Choroid plexus epithelial cell (primary cell): ENCODE measurements at regions not wholly inside any gene's neighbourhood (a gene's known extent, or its start where the extent isn't known, plus 50 kb on each side); places are given as distances from the start of the nearest gene placed in this dataset.

Experiments used
- DNase-seq: peaks from one replicate; pipeline ENCODE4 v3.0.0-alpha.2; 2010; ENCODE audit warnings: low read depth
- H3K4me3 ChIP-seq: 2 replicates; pipeline ENCODE4 v1.5.1; 2011; ENCODE audit warnings: low read depth, mild to moderate bottlenecking, control low read depth, low read length, moderate library complexity
- TF ChIP-seq, protein P1 (sequence below): conservative IDR thresholded peaks from 2 replicates; pipeline ENCODE4 v1.5.1; 2011; ENCODE audit warnings: low read depth, mild to moderate bottlenecking, control low read depth, inconsistent platforms, low read length, moderate library complexity

DNA sequence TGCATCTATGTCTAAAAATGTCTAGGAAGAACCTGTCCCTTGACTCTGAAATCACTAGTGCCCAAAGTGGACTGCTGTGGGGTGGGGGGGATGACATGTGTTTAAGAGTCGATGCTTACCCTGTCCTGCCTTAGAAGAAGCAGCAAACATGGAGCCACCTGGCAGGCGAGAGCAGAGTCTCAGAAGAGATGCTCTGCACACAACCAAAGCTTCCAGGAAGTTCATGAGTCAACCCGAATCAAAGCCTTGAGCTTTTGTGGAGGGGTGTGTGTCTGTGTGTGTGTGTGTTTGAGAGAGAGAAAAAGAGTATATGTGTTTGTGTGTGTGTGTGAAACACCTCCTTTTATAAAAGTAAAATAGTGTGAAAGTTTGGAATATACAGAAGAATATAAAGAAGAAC, 269.9 kb downstream of the ALDH8A1 start:
- DNase-seq = no peak
- TF ChIP-seq, protein P1, sequence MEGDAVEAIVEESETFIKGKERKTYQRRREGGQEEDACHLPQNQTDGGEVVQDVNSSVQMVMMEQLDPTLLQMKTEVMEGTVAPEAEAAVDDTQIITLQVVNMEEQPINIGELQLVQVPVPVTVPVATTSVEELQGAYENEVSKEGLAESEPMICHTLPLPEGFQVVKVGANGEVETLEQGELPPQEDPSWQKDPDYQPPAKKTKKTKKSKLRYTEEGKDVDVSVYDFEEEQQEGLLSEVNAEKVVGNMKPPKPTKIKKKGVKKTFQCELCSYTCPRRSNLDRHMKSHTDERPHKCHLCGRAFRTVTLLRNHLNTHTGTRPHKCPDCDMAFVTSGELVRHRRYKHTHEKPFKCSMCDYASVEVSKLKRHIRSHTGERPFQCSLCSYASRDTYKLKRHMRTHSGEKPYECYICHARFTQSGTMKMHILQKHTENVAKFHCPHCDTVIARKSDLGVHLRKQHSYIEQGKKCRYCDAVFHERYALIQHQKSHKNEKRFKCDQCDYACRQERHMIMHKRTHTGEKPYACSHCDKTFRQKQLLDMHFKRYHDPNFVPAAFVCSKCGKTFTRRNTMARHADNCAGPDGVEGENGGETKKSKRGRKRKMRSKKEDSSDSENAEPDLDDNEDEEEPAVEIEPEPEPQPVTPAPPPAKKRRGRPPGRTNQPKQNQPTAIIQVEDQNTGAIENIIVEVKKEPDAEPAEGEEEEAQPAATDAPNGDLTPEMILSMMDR = no peak
- no peak overlapping the region for H3K4me3 ChIP-seq

DNA sequence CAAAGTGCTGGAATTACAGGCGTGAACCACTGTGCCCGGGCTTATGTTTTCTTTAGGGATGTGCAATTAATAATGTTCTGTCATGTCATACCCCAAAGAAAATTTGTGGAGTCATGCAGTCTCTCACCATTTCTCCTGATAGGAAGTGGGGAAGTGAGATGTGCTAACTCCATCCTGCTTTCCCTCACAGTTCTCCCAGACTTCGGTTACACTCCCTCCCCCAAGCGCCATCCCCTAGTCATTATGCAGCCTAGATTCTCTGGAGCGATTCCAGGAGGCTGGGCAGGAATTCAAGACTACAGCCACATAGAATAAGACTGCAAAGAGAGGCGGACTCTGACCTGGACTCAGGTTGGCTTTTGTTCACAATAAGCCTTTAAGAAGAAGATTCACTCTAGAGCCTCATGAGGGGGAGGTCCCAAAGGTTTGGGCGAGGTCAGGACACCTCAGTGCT, 271.4 kb downstream of the ALDH8A1 start:
- DNase-seq = peak; percentile 86
- no peak overlapping the region for H3K4me3 ChIP-seq
- TF ChIP-seq, protein P1 = no peak

DNA sequence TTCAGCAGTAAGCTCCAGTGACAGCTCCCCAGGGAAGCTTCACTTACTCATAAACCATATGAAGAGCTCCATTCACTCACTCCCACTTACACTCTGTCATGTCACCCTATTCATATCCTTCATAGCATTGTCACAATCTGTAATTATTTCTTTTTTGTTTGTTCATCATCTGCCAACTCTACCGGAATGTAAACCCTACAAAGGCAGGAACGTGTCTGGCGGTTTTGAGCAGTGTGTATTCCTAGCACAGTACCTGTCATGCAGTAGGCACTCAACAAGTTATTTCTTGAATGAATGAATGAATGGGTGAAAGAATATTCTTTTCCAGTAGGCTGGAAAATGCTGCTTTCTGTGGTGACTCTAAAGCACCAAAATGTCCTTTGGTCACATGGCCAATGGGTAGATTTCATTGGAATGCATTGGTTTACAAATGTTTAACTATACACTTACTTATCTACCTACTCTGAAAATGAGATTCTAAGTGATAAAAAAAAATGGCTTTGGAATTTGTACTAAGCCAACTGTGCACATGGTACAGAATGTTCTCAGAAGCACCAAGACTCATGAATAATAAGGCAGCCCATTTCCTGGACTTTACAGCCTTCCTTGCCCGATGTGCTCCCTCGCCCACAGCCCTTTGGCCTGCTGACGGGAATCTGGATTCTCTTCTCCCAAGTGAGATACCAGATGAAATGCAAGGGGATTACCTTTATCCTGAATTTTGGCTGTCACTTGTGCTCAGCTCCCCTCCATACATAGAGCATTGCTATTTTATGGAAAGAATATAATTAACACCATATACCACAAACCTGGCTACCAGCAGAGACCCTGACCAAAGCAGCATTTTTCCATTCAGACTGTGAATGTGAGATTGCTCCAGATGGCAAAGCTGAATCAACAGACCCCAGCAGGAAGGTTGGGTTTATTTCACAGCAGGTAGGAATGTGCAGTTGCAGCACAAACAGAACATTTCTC, 273.3 kb downstream of the ALDH8A1 start:
- DNase-seq = peak; percentile 98
- TF ChIP-seq, protein P1 = peak; percentile 44
- no peak overlapping the region for H3K4me3 ChIP-seq

DNA sequence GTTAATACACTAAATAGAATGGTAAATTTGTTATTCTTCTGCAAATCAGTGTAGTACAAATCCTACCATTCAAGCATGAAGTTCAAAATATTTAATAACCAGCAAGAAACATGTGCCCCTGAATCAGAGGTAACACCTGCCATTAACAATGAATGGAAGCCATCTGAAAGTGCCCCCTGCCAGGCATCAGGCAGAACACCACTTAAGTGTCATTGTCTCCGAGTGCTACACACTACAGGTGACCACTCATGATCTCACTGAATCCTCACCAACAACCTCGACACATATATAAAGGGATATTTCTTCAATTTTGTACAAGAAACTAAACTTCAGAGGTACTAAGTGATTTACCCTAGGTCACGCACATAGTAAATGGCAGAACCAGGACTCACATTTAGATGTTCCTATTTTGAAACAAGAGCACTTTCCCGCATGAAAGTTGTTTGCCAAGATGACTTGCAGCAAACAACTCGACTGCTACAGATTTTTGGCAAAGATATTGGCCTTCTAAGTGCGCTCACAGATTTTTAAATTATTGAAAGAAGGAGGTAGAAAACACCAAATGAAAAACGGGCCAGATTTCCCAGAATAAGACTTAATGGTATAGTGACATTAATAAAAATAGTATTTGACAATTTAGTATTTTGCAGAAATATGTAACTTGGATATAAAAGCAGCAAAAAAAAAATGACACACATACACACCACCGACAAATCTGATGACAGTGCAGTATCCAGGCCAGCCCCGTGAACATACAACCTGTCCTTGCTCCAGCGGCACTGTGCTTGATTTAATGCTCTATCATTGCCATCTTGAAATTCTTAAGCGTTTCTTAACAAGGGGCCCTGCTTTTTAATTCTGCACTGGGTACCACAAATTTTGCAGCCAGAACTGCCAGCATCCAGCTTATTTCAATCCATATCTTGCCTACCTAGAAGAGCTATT, 274.5 kb downstream of the ALDH8A1 start:
- TF ChIP-seq, protein P1 = no peak
- H3K4me3 ChIP-seq = no peak overlapping the region
- no peak for DNase-seq

DNA sequence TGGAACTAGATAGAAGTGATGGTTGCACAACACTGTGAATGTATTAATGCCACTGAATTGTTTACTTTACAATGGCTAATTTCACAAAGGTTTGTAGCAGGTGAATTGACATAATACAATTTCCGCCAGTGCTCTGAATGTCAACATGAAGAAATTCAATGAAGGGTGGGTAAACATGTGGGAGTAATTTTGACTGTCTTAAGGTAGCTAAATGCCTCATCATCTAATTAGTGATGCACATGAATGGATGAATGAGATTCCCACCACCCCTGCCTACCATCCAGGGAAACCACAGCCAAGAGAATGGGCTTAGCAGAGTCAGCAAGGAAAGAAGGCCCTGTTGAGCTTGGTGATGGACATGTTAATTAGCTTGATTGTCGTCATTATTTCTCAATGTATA, 275.3 kb downstream of the ALDH8A1 start:
- TF ChIP-seq, protein P1 = no peak

DNA sequence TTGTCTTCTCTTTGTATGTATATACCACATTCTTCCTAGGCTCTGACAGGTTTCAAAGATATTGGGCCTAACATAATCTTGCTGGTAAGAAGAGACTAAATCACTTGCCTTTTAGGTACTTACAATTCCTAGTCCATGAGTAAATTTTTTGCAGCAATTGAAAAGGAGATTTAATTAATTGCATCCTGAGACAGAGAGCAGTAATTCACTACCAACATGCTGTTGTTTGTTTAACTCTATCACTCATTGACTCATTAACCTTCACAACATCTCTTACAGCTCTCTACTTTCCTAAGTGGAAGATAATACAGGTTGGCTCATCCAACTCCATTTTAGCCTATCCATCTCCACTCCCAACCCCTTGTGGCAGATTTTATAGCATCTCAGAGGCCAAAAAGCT, 280.4 kb downstream of the ALDH8A1 start:
- H3K4me3 ChIP-seq = no peak overlapping the region
- no peak for DNase-seq
- TF ChIP-seq, protein P1 = no peak

More for the DNA sequence above, 275.3 kb downstream of the ALDH8A1 start:
- DNase-seq = no peak
- H3K4me3 ChIP-seq = no peak overlapping the region
